NCI-H345 (cell line): ENCODE measurements at regions not wholly inside any gene's neighbourhood (a gene's known extent, or its start where the extent isn't known, plus 50 kb on each side); places are given as distances from the start of the nearest gene placed in this dataset.
"Not testable (repeated sequence)": the region's sequence is repeated elsewhere in the genome, so short reads cannot be mapped to it uniquely, and the experiment has no call there.

Experiments
- DNase-seq: peaks from one replicate; lab custom pipeline; 2025; lab: John Stamatoyannopoulos, UW

- not testable (repeated sequence) for DNase-seq
Observed at GRCh38 chr3:177457204-177457603, 259.9 kb upstream of the TBL1XR1 start.

- no peak for DNase-seq
Observed at GRCh38 chr3:177459401-177459800, 262.1 kb upstream of the TBL1XR1 start.

DNA sequence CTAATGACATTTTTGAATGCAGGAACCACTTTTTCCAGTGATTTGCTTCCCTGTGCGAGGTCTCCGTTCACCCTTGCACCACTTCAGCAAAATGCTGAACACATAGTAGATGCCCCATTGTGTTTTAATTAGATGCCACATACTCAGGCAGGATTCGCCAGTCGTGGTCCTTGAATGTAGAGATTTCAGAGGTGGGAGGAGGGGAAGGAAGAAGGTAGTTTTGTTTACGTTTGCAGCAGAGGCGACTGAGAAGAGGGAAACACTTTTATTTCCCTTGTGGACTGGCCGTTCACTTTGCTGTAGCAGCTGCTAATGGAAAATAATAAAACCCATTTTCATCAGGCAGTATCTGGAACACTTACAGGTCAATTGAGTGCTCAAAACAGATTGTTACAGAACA, 262.8 kb upstream of the TBL1XR1 start:
- no peak for DNase-seq

GRCh38 chr3:177461765-177462164, 264.5 kb upstream of the TBL1XR1 start:
- DNase-seq: no peak

DNA sequence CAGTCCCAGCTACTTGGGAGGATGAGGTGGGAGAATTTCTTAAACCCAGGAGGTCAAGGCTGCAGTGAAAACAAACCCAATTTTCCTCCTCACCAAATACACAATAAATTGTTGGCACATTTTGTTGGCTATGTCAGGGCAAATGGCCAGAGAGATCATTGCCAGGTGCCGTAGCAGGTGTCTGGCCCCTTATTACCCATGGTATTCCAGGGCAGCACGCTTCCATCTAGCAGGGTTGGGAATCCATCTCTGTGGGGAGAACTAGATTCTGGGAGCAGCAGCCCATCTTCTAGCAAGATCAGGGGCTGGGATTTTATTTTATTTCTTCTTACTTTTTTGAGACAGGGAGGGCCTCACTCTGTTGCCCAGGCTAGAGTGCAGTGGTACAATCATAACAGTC, 266.1 kb upstream of the TBL1XR1 start:
- not testable (repeated sequence) for DNase-seq

- DNase-seq: no peak
Observed at GRCh38 chr3:177463863-177464262, 266.6 kb upstream of the TBL1XR1 start.

- no peak for DNase-seq
Observed at GRCh38 chr3:177464392-177465256, 267.3 kb upstream of the TBL1XR1 start.

GRCh38 chr3:177465257-177465642, 268.0 kb upstream of the TBL1XR1 start:
- no peak for DNase-seq

- no peak for DNase-seq
Observed at GRCh38 chr3:177466074-177466473, 268.8 kb upstream of the TBL1XR1 start.

DNA sequence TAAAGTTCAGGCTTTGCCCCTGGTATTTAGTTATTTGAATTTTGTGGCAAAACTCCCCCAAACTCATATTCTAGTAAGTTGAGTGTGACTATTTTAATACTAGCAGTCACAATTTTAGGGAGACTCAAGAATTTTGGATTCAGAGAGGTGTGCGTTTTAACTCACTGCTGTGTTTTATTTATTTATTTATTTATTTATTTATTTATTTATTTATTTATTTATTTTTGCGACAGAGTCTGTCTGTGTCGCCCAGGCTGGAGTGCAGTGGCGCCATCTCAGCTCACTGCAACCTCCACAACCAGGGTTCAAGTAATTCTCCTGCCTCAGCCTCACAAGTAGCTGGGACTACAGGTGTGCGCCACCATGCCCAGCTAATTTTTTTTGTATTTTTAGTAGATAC, 269.3 kb upstream of the TBL1XR1 start:
- DNase-seq: not testable (repeated sequence)

GRCh38 chr3:177467247-177467985, 270.1 kb upstream of the TBL1XR1 start:
- no peak for DNase-seq

DNA sequence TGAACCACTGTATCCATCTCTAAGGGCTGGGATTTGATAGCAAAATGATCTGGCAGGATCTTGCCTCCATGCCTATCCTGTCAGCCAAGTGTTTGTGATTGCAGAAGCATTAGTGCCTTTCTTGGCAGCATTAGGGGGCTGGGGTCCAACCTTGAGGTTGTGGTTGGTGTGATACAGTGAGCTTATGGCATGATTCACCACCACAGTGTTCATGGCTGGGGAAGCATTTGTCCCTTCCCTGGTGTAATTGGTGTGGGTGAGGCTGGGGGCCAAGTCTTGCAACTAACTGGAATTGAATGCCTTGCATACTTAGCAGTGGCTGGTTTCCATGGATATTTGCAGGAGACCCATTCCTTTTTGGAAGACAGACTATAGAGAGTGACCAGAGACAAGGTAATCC, 271.0 kb upstream of the TBL1XR1 start:
- DNase-seq: no peak

GRCh38 chr3:177468816-177469215, 271.5 kb upstream of the TBL1XR1 start:
- DNase-seq: no peak

GRCh38 chr3:177469216-177469615, 271.9 kb upstream of the TBL1XR1 start:
- DNase-seq: no peak

GRCh38 chr3:177470197-177470941, 273.1 kb upstream of the TBL1XR1 start:
- DNase-seq: no peak

DNA sequence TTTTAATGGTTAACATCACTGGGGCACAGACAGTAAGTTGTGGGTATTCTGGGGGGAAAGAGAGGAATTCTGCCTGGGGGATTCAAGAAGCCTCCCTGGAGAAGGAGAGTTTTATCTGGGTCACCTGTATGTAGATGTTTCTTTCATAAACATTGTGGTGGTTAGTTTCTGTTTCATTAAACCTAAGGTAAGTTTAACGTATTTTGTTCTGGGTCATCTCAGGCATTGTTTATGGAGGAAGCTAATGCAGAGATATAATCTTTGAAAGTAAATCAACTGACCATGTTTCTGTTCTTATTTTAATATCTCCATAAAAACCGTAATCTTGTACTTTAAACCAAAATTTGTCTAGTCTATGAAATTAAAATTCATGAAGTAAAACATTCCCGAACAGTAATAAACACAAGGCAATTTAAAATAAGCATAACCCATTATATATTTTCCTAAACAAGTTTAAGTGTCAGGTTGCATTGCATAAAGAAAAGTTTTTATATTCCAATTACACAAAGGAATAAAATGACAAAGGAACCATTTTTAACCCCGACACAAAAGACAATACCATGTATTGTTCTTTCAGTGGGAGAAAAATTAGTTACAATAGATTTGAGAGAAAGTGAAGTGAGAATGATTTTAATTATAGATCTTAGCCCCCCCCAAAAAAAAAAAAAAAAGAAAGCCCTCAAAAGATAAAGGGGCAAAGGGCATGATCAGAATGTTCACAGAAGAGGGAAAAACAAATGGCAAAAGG, 274.6 kb upstream of the TBL1XR1 start:
- DNase-seq: no peak

DNA sequence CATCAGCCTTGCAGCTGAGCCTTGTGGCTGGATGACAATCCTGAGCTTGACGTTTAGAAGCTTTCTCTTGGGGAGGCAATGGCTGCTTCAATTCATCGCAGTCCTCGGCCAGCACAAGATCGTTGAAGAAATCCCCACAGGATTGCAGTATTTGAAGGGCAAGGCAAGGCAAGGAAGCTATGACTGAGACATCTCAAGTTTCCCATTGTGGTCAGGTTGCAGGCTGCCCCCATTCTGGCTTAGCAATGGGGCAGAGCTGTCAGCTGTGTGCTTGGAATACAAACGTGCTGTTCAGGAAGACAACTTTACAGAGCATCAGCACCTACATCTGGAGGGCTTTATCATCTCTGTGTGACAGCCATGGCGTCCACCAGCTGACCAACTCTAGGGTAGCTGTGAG, 275.9 kb upstream of the TBL1XR1 start:
- no peak for DNase-seq

DNA sequence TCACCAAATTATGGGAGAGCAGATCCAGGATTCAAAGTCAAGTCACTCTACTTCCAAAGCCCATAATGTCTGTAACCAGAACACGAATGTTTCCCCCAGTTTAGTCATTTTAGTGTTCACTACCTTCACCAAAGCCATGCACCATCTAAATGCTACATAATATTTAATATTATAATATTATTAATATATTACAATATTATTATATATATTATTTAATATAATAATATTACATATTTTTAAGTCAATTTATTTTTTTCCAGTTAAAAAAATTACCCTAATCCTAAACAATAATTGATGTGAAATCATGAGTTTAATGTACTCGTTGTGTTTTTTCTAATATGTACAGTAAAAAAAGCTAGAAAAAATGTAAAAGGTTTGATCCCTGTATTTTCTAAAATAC, 276.6 kb upstream of the TBL1XR1 start:
- DNase-seq: no peak

DNA sequence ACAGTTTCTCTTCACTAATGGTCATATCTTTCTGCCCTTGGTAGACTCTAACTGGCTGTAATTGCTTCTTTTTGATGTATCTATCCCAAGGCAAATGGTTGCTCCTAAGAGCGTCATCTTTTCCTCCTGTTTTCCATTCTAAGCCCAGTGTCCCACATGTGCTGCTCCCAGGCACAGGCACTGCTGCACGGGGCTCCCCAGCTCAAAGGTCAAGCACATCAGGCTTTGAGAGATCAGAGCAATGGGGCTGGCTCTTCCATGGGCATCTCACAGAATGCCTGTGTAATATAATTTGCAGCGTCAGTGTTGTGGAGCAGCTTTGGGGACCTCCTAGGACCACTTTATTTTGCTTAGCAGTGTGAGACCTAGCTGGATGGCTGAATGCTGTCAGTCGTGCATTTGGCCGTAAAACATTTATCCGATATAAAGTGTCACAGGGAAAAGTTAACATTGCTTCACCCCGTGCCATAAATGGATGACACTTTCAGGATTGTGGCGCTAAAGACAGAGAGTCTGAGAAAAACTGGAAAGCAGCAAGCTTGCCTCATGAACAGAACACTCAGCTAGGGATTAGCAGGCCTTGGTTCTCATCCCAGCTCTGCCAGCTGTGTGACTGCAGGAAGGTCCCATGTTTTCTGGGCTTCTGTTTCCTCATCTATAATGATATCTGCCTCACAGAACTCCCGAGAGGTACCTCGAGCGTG, 277.5 kb upstream of the TBL1XR1 start:
- DNase-seq: no peak

- no peak for DNase-seq
Observed at GRCh38 chr3:177475356-177475665, 278.0 kb upstream of the TBL1XR1 start.

GRCh38 chr3:177476495-177476894, 279.2 kb upstream of the TBL1XR1 start:
- DNase-seq: no peak
